HG03378 (cell line): ENCODE measurements at regions not wholly inside any gene's neighbourhood (a gene's known extent, or its start where the extent isn't known, plus 50 kb on each side); places are given as distances from the start of the nearest gene placed in this dataset.
A peak's percentile ranks its signal among the peaks of the same experiment; 100 is the strongest.

ENCODE experiments used
- ATAC-seq: cut with Tn5 transposase; IDR thresholded peaks from one replicate; pipeline ENCODE4 v1.9.1; 2021; ENCODE audit warnings: mild to moderate bottlenecking, moderate library complexity; ENCODE audit not compliant: unreplicated experiment

DNA sequence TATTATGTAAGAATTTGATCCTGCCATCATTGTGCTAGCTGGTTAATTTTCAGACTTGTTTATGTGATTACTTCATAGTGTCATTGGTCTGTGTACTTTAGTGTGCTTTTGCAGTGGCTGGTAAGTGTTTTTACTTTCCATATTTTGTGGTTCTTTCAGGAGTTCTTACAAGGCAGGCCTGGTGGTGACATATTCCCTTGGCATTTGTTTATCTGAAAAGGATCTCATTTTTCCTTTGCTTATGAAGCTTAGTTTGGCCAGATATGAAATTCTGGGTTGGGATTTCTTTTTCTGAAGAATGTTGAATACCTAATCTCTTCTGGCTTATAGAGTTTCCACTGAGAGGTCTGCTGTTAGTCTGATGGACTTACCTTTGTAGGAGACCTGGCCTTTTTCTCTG lies 72.8 kb upstream of the MC4R start:
- no peak for ATAC-seq

DNA sequence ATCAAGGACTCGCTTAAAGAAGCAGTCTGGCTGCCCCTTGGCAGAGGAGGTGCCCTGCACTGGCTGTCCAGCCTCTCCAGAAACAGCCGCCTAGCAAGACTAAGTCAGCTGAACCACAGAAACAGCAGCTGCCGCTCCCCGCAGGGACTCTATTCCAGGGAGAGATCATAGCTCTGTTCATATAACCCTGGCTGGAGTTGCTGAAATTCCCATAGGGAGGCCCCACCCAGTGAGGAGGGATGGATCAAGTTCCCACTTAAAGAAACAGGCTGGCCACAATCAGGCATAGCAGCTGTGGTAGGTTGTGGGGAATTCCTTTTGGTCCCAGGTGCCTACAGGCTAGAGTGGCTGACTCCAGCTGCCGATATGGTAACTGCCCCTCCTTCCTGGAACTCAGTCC lies 74.2 kb upstream of the MC4R start:
- ATAC-seq, result no peak

DNA sequence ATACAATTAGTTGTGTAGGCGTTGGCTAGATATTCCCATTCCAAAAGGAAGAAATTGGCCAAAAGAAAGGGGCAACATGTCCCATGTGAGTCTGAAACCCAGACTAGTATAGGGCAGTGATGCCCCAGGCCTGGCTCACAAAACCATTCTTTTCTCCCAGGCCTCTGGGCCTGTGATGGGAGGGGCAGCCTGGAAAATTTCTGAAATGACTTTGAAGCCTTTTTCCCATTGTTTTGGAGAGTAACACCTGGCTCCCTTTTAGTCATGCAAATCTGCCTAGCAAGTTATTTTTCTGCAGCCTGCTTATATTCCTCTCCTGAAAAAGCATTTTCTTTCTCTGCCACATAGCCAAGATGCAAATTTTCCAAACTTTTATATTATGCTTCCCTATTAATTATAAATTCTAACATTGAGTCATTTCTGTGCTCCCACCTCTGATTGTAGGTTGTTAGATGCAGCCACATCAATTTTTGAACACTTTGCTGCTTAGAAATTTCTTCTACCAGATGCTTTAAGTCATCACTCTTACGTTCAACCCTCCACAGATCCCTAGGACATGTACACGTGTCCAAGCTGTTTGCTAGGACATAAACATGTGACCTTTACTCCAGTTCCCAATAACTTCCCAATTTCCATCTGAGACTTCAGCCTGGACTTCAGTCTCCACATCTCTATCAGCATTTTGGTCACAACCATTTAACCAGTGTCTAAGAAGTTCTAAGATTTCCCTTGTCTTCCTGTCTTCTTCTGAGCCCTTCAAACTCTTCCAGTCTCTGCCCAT lies 76.1 kb upstream of the MC4R start:
- ATAC-seq, result no peak

DNA sequence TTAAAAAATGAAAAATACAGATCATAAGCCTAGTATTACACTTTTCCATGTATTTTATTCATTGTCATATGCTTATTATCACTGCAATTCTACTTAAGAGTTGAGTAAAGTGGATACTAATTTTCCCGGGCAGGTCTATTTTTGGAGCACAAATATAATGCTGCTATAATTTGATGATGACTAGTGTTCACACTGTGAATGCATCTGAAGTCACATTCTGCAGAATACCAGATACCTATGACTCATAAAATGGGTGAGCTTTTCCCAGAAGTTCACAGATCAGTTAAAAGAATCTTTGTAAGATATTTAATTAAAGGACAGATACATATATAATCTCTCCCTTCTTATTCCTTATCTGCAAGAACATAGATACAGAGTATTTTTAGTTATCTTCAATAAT lies 79.8 kb upstream of the MC4R start:
- no peak for ATAC-seq

DNA sequence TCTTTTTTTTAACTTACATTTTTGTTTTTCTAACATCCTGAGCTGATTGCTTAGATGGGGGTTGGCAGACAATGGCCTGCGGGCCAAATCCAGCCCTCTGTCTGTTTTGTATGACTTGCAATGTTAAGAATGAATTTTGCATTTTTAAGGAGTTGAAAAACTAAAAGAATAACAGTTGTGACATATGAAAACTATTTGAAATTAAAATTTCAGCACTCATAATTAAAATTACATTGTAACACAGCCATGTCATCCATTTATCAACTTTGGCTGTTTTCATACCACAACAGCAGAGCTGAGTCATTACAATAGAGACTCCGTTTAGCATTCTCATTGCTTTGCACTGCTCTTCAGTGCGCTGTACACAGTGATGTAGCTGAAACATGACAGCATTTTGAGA lies 94.1 kb upstream of the MC4R start:
- ATAC-seq, result no peak

DNA sequence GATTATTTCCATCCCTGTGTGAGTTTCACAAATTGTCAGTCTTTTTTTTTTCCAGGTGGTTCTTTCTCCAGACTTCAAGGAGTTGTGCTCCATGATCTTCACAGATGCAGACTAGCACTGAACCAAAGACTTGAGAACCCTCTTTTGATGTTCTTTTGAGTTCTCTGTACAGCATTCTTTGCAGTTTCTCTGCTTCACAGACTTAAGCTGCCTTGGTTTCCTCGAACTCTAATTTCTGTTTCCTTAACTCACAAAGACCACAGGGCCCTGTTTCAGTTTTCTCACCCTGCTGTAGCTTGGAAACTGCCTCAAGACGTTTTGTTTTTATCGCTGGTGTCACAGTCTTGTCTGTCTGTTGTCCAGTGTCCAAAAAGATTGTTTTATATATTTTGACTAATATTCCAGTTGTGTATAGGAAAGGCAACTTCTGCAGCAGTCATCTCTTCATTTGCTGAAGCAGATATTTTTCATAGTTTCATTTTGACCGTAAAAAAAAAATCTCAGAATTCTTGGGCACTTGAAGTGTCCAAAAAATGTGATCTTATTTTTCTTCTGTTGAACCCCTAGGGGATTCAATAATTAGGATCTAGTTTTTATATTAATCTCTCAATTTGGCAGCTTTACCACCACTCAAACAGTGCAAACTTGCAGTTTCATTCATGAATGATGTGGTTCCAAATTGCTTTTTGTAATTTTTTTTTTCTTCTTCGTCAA lies 97.0 kb upstream of the MC4R start:
- no peak for ATAC-seq

DNA sequence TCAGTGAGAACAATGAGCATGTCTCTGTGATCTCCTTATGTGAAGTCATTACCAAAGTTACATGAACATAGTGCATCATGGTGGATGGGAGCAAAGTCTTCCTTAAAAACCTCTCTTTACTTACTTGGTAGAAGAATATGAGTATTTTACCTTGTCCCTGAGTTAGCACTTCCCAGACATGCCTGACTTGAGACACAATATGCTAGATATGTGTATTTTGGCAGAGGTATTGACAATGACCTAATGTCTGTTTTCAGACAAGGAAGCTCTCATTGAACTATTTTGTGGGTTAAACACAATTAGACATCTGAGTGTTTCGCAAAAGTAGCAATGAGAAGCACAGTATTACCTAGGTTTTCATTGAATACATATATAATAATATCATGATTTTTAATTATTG lies 99.1 kb upstream of the MC4R start:
- ATAC-seq, result no peak

DNA sequence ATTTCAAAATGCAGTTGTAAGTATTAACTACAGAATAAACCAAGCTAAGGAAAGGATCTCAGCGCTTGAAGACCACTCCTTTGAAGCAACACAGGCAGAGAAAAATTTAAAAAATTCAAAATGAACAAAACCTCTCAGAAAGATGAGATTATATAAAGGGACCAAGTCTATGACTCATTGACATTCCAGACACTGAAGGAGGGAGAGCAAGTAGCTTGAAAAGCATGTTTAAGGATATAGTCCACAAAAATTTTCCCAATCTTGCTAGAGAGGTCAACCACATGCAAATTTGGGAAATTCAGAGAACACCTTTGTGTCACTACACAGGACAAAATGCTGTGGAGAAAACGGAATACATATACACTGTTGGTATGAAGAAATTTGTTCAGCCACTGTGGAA lies 112.6 kb upstream of the MC4R start:
- ATAC-seq, result no peak

DNA sequence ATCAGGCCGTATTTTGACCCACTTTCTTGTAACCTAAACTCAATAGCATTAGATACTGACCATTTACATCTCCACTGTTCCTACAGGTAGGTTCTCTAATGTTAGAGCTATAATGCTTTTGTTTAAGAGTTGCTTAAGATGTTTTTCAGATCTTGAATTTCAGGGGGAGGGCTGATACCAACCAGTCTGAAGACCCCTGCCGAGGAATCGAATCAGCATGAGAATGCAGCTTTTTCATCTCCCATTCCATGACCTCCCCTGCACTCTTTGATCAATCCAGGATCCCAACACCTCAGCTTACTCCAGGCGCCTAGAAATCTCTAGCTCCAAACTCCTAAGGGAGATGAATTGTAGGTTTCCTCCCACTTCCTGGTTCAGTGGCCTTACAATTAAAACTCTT lies 120.5 kb upstream of the MC4R start:
- ATAC-seq, result no peak

DNA sequence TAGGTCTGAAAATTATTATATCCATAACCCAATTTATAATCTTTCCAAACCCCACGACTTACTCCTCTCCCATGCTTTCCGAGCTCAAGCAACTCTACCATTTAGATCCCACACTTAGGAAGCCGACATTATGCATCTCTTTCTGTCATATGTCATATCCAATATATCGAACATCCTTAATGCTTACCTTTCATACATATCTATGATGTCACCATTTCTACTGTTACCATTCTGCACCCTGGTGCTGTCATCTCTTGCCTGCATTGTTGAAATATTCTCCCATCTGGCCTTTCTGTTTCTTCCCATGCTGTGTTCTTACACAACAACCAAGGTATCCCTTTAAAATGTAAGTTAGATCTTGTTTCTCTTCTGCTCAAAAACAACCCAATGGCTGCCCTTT lies 127.1 kb upstream of the MC4R start:
- no peak for ATAC-seq

DNA sequence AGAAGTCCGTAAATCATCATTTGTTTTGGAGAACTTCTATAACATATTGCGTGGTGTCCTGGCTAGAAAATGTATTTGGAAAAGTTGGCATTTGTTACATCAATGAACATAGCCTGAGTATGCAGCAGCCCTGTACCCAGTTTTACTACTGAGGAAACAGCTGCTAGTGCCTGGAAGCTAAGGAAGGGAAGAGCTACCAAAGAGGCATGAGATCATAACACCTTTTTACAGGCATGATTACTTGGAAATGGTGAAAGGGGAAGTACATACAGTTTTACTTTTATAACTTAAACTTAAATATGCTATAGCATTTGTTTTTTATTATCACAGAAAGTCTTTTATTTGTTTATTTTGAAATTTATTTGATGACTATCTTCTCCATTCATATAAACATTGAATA lies 128.4 kb upstream of the MC4R start:
- no peak for ATAC-seq

DNA sequence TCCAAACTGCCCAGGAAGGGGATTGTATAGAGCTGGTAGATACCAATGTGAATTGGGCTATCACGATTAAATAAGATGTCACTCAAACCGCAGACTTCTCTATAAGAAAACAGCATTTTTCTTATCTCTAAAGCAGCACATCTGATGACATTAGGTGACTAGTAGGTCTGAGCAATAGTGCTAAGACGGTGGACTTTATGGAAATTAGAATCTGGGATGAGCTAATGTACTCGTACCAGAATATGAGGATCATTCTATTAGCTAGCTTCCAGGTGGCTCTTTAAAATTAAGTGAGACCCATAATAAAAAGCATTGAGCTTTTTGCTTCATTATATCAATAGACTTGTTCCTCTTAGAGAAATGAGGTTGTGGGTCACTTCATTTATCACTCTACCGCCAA lies 130.0 kb upstream of the MC4R start:
- ATAC-seq, result no peak

DNA sequence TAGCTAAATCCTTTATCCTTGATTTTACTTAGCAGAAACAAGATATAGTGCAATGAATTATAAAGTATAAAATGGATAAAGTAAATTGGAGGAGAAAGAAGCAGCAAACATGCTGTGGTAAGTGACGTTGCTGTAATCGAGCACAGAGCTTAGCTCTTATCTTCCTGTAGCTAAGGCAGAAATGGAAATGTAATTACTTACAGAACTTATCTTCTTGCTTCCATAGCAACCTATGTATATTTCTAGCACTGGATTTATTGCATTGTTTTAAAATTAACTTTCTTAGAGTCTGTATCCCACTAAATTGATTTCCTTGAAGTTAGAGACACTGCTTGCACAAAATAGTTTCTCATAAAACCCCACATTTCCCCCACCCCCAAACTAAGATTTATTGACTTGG lies 130.6 kb upstream of the MC4R start:
- ATAC-seq, result no peak

DNA sequence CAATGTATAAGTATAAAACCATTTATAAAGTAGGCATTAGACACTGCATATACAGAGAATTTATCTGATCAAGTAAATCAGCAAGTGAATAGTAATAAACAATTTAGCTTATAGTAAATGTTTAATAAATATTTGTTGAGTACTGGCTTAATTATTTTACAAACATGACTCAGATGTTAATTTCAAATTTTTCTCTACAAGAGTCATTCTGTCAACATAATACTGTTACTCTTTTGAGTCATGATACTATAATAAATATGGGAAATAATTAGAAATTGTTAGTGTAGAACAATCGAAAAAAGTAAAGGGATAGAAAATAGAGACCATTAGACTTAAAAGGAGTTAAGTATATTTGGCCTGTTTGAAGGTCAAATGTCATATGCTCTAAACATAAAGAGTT lies 133.6 kb upstream of the MC4R start:
- no peak for ATAC-seq

DNA sequence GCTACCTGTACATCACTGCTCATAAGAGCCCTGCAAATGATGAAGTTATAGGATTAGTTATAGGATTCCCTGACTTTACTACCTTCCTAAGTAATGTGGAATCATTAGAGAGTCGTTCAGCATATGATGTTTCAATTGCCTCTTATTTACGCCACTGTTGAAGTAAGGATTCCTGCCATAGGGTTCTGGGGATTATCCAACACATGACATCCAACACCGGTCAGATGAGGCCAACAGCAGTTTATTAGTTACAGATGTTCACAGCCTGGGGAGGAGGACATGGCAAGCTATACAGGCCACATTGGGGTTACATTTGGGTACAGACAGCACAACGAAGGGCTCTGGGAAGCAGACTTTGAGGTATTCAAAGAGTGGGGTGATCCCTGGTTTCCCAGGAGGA lies 134.1 kb upstream of the MC4R start:
- ATAC-seq, result no peak

DNA sequence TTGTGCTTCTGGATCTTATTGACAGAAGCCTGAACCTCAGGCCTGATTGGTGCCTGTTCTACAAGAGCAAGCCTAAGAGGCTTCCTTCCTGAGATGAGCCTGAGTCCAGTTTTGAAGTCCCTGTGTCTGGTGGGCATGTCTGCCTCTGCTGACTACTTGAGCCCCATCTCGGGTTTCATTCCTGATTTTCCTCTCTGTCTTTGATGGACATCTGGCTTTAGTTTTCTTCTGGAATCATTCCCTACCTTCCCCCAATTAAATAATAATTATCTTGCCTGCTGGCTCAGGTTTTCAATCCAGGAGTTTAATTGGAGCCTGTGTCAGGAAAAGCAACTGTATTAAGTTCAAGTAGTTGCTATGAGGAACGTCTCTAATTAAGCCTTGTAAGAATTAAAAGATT lies 135.5 kb upstream of the MC4R start:
- no peak for ATAC-seq

DNA sequence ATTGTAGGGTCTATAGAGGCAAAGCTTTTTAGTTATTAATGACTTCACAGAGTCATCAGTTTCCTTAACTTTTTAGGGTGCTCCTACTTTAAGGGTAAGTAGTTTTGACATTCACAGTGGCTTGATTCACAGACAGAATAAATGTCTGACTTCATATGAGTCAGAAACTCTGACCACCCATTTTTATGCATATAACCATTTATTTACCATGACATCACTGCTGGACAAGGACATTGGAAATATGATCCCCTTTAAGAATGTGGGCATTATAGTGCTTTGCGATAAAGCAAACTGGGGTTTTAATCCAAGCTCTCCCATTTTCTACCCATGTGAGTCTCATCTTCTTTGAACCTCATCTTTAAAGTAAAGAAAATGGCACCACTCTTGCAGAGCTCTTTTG lies 162.0 kb upstream of the MC4R start:
- ATAC-seq, result no peak

DNA sequence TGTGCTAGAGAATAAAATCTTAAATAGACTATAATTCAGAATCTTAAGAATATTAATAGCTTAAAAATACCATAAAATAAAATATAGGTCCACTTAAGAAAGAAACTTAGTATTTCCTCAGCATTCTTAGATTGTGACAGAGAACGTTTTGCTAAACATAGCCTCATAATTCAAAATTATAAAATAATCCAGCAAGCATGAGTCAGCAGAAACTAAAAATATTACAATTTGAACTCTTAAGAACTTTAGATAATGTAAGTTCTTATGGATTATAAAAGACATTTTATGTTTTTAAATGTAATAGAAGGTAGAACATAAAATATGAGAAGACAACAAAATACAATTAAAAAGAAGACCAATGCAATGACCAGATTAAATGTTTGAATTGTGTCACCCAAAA lies 164.5 kb upstream of the MC4R start:
- ATAC-seq, result no peak

DNA sequence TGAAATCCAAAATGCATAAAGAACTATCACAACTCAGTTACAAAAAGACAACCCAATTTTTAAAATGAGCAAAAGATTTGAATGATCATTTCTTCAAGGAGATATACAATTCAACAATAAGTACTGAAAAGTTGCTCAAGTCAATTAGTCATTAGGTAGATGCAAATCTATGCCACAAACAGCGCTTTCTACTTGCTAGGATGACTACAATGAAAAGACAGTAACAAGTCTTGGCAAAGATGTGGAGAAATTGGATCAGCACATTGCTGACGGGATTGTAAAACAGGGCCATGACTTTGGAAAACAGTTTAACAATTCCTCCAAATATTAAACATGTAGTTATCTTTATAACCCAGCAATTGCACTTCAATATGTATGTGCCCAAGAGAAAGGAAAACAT lies 166.3 kb upstream of the MC4R start:
- no peak for ATAC-seq

DNA sequence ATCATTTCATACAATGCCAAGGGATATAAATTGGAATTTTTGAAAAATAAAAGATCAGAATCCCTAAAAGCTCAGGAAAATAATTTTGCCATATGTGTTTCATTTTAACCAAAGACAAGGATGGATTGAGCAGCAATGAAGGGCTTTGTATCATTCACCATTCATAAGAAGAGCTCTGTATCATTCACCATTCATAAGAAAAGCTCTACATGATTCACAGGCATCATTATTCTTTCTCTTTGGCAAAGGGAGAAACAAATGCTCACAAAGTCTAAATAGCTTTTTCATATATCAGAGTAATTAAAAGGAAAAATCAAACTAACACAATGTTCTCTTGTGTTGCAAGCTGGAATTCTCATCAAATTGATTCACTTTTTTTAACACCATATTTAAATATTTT lies 169.1 kb upstream of the MC4R start:
- no peak for ATAC-seq

DNA sequence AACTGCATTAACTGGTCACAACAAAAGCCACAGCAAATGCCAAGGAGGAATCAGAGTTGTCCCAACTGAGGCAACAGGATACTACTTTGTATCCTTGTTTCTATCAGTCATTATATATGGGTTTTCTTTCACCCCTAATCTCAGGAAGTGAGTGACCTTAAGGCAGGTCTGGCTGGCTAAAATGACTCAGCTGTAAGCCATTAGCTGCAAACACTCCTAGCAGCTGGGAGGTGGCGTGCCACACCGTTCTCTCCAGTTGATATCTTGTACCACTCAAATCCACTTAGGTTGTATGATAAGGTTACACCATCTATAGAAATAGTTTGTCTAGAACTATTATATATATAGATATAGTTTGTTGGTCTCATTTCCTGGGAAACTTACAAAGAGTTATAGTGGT lies 171.1 kb upstream of the MC4R start:
- ATAC-seq, result no peak

DNA sequence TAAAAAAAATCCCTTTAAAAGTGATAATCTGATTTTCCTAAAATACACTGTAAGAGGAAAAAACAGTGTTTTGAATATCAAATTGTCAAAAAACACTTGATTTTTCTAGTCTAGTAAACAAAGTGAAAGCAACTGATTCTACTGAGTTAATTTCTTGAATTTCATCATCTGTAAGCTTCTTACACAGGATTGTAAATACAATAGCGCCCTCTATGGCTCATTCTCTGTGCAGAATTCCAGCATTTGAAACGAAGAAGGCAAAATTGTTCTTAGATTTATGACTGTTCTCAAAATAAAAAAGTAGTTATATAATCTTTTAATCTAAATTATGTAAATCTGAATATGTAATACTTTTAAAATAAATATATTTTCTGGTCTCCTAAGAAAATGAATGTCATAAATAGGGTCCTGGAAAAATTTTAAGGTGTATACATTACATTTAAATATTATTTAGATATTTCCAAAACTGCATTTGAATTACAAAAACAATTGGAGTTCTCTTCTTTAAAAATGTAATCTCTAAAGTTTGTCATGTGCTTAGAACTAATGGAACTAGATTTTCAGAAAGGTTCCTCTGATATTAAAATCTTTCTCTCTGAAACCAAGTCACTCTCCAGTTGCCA lies 176.9 kb upstream of the MC4R start:
- peak; percentile 75 for ATAC-seq
